ENCODE measurements at regions not wholly inside any gene's neighbourhood (a gene's known extent, or its start where the extent isn't known, plus 50 kb on each side); places are given as distances from the start of the nearest gene placed in this dataset.

DNA sequence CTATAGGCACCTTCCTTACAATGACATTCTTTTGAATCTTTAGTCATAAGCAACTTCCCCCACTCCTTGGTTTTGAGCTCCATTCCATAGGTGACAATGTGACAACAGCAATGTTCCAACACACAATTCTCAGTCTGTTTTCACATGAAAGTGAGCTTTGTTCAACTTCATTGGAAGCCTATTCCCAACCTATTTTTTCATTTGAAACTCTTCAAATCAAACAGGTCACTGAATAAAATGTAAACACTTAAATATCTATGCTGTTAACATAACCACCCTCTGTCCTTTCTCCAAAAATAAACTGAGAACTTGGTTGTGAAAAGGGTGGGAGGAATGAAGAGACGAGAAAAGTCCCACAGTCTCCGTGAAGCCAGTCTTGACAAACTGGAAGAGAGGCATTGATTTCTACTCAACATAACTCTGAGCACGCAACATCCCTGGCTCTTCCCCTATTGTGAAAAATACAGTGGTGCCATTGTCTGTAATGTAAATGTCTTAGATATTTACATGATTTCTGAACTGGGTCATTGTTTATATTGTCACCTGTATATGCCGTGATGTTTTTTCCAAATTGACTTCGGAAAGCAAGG is 343.1 kb downstream of the TFAP2A start:
- Histone ChIP-seq H4K20me1 (ENCODE audit: insufficient read depth) (no peaks in the 10 kb centered on the region), H3K4me2 (ENCODE audit: low read length) (no peak overlapping the region), H3K9ac (ENCODE audit: low read length) (no peak overlapping the region), H3K9me3 (ENCODE audit: control insufficient read depth in 1 of 2, insufficient read depth in 1 of 2, low read depth in 1 of 2, low read length in 2 of 2) (no peaks in the 10 kb centered on the region), H3K36me3 (ENCODE audit: control insufficient read depth in 1 of 2, insufficient read depth in 2 of 2, low read length in 2 of 2) (no peaks in the 10 kb centered on the region), H3K79me2 (ENCODE audit: insufficient read depth, low read length) (no peaks in the 10 kb centered on the region), H3K4me3 (replicated peaks in 1 of 2; ENCODE audit: low read depth in 1 of 2, low read length in 2 of 2) (no peak overlapping the region), H3K4me1 (ENCODE audit: control insufficient read depth in 1 of 2, insufficient read depth in 2 of 2, low read length in 2 of 2) (no peaks in the 10 kb centered on the region), H3K9me2 (ENCODE audit: insufficient read depth) (no peaks in the 10 kb centered on the region), H3K27ac (ENCODE audit: low read depth, low read length) (no peak overlapping the region), H3K27me3 (ENCODE audit: insufficient read depth, low read length) (no peaks in the 10 kb centered on the region), H2AFZ (ENCODE audit: low read depth, low read length, poor library complexity, severe bottlenecking) (no peak overlapping the region)
- ChIA-PET CTCF (no interaction called here), RAD21 (ENCODE audit: low non-redundant PET in 1 of 2, low total read pairs in 2 of 2, uncharacterized antibody in 2 of 2, unreplicated experiment in 2 of 2) (no interaction called here), POLR2A (no interaction called here)
- DNase-seq (ENCODE audit: low read depth, low spot score) (no peak), ATAC-seq (no peak)
- no peak for TF ChIP-seq CBX3 (IDR thresholded peaks at IDR 0.05; ENCODE audit: low read depth)
- TF ChIP-seq POLR2A (IDR thresholded peaks at IDR 0.05; ENCODE audit: borderline replicate concordance, extremely low read depth, insufficient read depth, insufficient read length): no peak
- no peak for TF ChIP-seq YY1 (IDR thresholded peaks at IDR 0.05; ENCODE audit: extremely low read depth, insufficient replicate concordance, low read depth, low read length)
- no peak for TF ChIP-seq CEBPB (IDR thresholded peaks at IDR 0.05; ENCODE audit: low read depth)
- TF ChIP-seq POLR2AphosphoS5 (IDR thresholded peaks at IDR 0.05; ENCODE audit: low read depth, low read length): no peak
- no peak for TF ChIP-seq EZH2phosphoT487 (IDR thresholded peaks at IDR 0.05; ENCODE audit: borderline replicate concordance)
- TF ChIP-seq RAD21 (IDR thresholded peaks at IDR 0.05; ENCODE audit: low read depth): no peak
- TF ChIP-seq, protein P1, sequence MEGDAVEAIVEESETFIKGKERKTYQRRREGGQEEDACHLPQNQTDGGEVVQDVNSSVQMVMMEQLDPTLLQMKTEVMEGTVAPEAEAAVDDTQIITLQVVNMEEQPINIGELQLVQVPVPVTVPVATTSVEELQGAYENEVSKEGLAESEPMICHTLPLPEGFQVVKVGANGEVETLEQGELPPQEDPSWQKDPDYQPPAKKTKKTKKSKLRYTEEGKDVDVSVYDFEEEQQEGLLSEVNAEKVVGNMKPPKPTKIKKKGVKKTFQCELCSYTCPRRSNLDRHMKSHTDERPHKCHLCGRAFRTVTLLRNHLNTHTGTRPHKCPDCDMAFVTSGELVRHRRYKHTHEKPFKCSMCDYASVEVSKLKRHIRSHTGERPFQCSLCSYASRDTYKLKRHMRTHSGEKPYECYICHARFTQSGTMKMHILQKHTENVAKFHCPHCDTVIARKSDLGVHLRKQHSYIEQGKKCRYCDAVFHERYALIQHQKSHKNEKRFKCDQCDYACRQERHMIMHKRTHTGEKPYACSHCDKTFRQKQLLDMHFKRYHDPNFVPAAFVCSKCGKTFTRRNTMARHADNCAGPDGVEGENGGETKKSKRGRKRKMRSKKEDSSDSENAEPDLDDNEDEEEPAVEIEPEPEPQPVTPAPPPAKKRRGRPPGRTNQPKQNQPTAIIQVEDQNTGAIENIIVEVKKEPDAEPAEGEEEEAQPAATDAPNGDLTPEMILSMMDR (IDR thresholded peaks at IDR 0.05 in 2 of 3, conservative IDR thresholded peaks at IDR 0.05 in 1 of 3; ENCODE audit: borderline replicate concordance in 1 of 3, insufficient read depth in 1 of 3, low read depth in 2 of 3, low read length in 2 of 3): no peak
- TF ChIP-seq, protein P2, sequence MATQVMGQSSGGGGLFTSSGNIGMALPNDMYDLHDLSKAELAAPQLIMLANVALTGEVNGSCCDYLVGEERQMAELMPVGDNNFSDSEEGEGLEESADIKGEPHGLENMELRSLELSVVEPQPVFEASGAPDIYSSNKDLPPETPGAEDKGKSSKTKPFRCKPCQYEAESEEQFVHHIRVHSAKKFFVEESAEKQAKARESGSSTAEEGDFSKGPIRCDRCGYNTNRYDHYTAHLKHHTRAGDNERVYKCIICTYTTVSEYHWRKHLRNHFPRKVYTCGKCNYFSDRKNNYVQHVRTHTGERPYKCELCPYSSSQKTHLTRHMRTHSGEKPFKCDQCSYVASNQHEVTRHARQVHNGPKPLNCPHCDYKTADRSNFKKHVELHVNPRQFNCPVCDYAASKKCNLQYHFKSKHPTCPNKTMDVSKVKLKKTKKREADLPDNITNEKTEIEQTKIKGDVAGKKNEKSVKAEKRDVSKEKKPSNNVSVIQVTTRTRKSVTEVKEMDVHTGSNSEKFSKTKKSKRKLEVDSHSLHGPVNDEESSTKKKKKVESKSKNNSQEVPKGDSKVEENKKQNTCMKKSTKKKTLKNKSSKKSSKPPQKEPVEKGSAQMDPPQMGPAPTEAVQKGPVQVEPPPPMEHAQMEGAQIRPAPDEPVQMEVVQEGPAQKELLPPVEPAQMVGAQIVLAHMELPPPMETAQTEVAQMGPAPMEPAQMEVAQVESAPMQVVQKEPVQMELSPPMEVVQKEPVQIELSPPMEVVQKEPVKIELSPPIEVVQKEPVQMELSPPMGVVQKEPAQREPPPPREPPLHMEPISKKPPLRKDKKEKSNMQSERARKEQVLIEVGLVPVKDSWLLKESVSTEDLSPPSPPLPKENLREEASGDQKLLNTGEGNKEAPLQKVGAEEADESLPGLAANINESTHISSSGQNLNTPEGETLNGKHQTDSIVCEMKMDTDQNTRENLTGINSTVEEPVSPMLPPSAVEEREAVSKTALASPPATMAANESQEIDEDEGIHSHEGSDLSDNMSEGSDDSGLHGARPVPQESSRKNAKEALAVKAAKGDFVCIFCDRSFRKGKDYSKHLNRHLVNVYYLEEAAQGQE (IDR thresholded peaks at IDR 0.05; ENCODE audit: low read depth): no peak
- TF ChIP-seq, protein P3, sequence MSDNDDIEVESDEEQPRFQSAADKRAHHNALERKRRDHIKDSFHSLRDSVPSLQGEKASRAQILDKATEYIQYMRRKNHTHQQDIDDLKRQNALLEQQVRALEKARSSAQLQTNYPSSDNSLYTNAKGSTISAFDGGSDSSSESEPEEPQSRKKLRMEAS (IDR thresholded peaks at IDR 0.05): no peak
- no peak for TF ChIP-seq JUND (IDR thresholded peaks at IDR 0.05)
- no peak for TF ChIP-seq ZNF274 (IDR thresholded peaks at IDR 0.05; ENCODE audit: low read depth, low read length)
- no peak for TF ChIP-seq ZFX (IDR thresholded peaks at IDR 0.05)
- TF ChIP-seq, protein P4, sequence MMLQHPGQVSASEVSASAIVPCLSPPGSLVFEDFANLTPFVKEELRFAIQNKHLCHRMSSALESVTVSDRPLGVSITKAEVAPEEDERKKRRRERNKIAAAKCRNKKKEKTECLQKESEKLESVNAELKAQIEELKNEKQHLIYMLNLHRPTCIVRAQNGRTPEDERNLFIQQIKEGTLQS (IDR thresholded peaks at IDR 0.05): no peak
- TF ChIP-seq, protein P5, sequence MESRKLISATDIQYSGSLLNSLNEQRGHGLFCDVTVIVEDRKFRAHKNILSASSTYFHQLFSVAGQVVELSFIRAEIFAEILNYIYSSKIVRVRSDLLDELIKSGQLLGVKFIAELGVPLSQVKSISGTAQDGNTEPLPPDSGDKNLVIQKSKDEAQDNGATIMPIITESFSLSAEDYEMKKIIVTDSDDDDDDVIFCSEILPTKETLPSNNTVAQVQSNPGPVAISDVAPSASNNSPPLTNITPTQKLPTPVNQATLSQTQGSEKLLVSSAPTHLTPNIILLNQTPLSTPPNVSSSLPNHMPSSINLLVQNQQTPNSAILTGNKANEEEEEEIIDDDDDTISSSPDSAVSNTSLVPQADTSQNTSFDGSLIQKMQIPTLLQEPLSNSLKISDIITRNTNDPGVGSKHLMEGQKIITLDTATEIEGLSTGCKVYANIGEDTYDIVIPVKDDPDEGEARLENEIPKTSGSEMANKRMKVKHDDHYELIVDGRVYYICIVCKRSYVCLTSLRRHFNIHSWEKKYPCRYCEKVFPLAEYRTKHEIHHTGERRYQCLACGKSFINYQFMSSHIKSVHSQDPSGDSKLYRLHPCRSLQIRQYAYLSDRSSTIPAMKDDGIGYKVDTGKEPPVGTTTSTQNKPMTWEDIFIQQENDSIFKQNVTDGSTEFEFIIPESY (IDR thresholded peaks at IDR 0.05; ENCODE audit: extremely low read depth, insufficient replicate concordance, low read length): no peak
- TF ChIP-seq TCF7L2 (IDR thresholded peaks at IDR 0.05; ENCODE audit: borderline replicate concordance, extremely low read depth, insufficient read depth, insufficient read length): no peak
- BruUV-seq (replicated peaks): no TSS peak
- intact Hi-C loops (cut with micrococcal nuclease): no loop called here
